HG02938 (cell line): ENCODE measurements at regions not wholly inside any gene's neighbourhood (a gene's known extent, or its start where the extent isn't known, plus 50 kb on each side); places are given as distances from the start of the nearest gene placed in this dataset.

Source experiments
- ATAC-seq: cut with Tn5 transposase; IDR thresholded peaks from one replicate; pipeline ENCODE4 v1.9.1; 2021; ENCODE audit warnings: mild to moderate bottlenecking, moderate library complexity; ENCODE audit not compliant: unreplicated experiment

GRCh38 chr12:9271875-9272274 lies 63.7 kb upstream of the PZP start:
- ATAC-seq: no peak

DNA sequence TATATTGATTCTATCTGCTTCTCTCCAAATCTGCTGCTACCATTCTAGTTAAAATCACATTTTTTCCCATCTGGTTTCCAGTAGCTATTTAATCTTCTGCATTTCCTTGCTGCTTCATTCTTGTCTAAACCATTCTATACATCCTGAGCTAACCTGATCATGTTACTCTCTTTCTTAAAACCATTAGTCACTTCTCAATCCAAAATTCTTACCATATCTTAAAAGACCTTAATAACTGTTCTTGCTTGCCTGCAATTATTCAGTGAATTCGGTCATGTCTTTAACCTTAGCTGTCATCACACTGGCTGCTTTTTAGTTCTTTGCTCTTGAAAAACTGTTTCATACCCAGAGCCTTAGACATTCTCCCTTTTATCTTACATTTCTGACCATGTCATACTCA lies 56.4 kb upstream of the PZP start:
- ATAC-seq: no peak

DNA sequence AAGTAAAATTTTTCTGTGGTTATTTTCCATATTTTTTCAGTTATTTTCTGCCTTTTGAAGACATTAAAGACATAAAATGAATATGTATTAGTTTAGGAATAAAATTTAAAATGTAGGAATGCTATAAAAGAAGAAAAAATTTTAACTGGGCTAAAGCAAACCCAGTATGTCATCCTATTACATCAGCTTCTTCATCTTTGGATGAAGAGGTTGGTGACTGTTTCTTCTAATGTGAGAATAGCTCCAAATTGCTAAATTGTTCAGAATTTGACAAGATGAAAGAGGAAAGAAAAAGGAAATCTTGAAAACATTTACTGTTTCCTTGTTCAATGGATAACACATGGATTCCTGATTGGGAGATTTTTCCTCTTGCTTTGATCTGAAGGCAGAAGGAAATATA lies 52.7 kb upstream of the PZP start:
- ATAC-seq: no peak

DNA sequence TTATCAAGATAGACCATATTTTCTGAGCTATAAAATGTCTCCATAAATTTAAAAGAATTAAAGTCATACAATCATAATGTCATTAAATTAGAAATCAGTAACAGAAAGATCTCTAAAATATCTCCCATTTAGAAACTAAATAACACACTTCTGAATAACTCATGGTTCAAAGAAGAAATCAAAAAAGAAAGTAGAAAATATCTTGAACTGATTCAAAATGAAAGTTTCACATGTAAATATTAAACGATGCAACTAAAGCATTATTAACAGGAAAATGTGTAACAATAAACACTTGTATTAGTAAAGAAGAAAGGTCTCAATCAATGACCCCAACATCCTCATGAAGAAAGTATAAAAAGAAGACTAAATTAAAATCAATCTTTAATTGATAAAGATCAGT lies 50.5 kb upstream of the PZP start:
- ATAC-seq: no peak
